Mesendoderm (in vitro differentiated cells): ENCODE measurements at regions not wholly inside any gene's neighbourhood (a gene's known extent, or its start where the extent isn't known, plus 50 kb on each side); places are given as distances from the start of the nearest gene placed in this dataset.

Experiments
- DNase-seq: peaks from one replicate; pipeline ENCODE4 v3.0.0; 2013
- H2AK5ac ChIP-seq: 2 replicates; pipeline ENCODE4 v1.6.1; 2013; ENCODE audit warnings: low read length, inconsistent platforms
- H2BK120ac ChIP-seq: 2 replicates; pipeline ENCODE4 v1.6.1; 2013; ENCODE audit warnings: low read depth, mild to moderate bottlenecking, low read length, moderate library complexity, mixed read lengths
- H2BK15ac ChIP-seq: replicated peaks from 2 replicates; pipeline ENCODE4 v1.6.1; 2013; ENCODE audit warnings: low read depth, mild to moderate bottlenecking, moderate library complexity
- H2BK5ac ChIP-seq: 2 replicates; pipeline ENCODE4 v1.6.1; 2013; ENCODE audit warnings: low read length, inconsistent platforms
- H3K18ac ChIP-seq: 2 replicates; pipeline ENCODE4 v1.6.1; 2013; ENCODE audit warnings: mild to moderate bottlenecking, low read length, mixed read lengths
- H3K23ac ChIP-seq: one replicate; pipeline ENCODE4 v1.6.1; 2013; ENCODE audit warnings: low read length
- H3K27ac ChIP-seq: 2 replicates; pipeline ENCODE4 v1.5.1; 2013; ENCODE audit warnings: low read depth, mild to moderate bottlenecking, inconsistent platforms, low read length, moderate library complexity
- H3K27me3 ChIP-seq: 2 replicates; pipeline ENCODE4 v1.6.1; 2013; ENCODE audit warnings: low read length, control low read depth, mild to moderate bottlenecking, inconsistent platforms; ENCODE audit not compliant: insufficient read depth, poor library complexity
- H3K36me3 ChIP-seq: 2 replicates; pipeline ENCODE4 v1.6.1; 2013; ENCODE audit warnings: low read length, inconsistent platforms; ENCODE audit not compliant: control insufficient read depth, insufficient read depth
- H3K4ac ChIP-seq: one replicate; pipeline ENCODE4 v1.6.1; 2013; ENCODE audit warnings: low read depth, mild to moderate bottlenecking, low read length, moderate library complexity
- H3K4me1 ChIP-seq: 2 replicates; pipeline ENCODE4 v1.6.1; 2013; ENCODE audit warnings: low read depth, low read length, inconsistent platforms; ENCODE audit not compliant: control insufficient read depth
- H3K4me2 ChIP-seq: 2 replicates; pipeline ENCODE4 v1.6.1; 2013; ENCODE audit warnings: low read length
- H3K4me3 ChIP-seq: 2 replicates; pipeline ENCODE4 v1.5.1; 2013; ENCODE audit warnings: mild to moderate bottlenecking, low read length
- H3K56ac ChIP-seq: one replicate; pipeline ENCODE4 v1.6.1; 2013; ENCODE audit warnings: low read length
- H3K79me1 ChIP-seq: 2 replicates; pipeline ENCODE4 v1.6.1; 2013; ENCODE audit warnings: low read length, inconsistent platforms
- H3K79me2 ChIP-seq: 2 replicates; pipeline ENCODE4 v1.6.1; 2013; ENCODE audit warnings: mild to moderate bottlenecking, low read length; ENCODE audit not compliant: control insufficient read depth, insufficient read depth
- H3K9ac ChIP-seq: 2 replicates; pipeline ENCODE4 v1.6.1; 2013; ENCODE audit warnings: low read length, inconsistent platforms
- H4K5ac ChIP-seq: one replicate; pipeline ENCODE4 v1.6.1; 2013; ENCODE audit warnings: low read length
- H4K8ac ChIP-seq: one replicate; pipeline ENCODE4 v1.6.1; 2013; ENCODE audit warnings: low read depth, mild to moderate bottlenecking, control low read depth, low read length, moderate library complexity
- WGBS: extraction: QIAGEN DNeasy Blood & Tissue Kit; methylation state at CpG from one replicate; pipeline ENCODE4 v1.1.7; 2013; ENCODE audit warnings: low lambda C conversion rate, missing lambda C conversion rate; ENCODE audit not compliant: insufficient coverage; ENCODE audit errors: extremely low coverage; 5-methylcytosine and 5-hydroxymethylcytosine counted together

GRCh38 chr3:24945563-24945962 lies 450.9 kb upstream of the THRB start:
- no CpG with 5 or more reads among the region's 2 CpGs for WGBS
- no peak overlapping the region for H3K4me2 ChIP-seq
- H3K79me1 ChIP-seq: no peaks in the 10 kb centered on the region
- no peak overlapping the region for H3K27ac ChIP-seq
- H3K79me2 ChIP-seq: no peaks in the 10 kb centered on the region
- H3K9ac ChIP-seq: no peak overlapping the region
- no peak overlapping the region for H2BK15ac ChIP-seq
- no peaks in the 10 kb centered on the region for H3K4me1 ChIP-seq
- no peak overlapping the region for H3K56ac ChIP-seq
- H2AK5ac ChIP-seq: no peak overlapping the region
- H3K23ac ChIP-seq: no peak overlapping the region
- H2BK5ac ChIP-seq: no peak overlapping the region
- H3K36me3 ChIP-seq: no peaks in the 10 kb centered on the region
- no peak overlapping the region for H4K5ac ChIP-seq
- H2BK120ac ChIP-seq: no peak overlapping the region
- no peak overlapping the region for H4K8ac ChIP-seq
- H3K4me3 ChIP-seq: no peak overlapping the region
- peaks cover 3% of the 10 kb centered on the region for H3K27me3 ChIP-seq
- no peak for DNase-seq
- H3K18ac ChIP-seq: no peak overlapping the region
- no peak overlapping the region for H3K4ac ChIP-seq

- H3K56ac ChIP-seq: no peak overlapping the region
- no peak overlapping the region for H3K27ac ChIP-seq
- no peak overlapping the region for H2BK15ac ChIP-seq
- no peak overlapping the region for H3K9ac ChIP-seq
- no CpG with 5 or more reads among the region's 4 CpGs for WGBS
- H3K79me1 ChIP-seq: no peaks in the 10 kb centered on the region
- no peak for DNase-seq
- no peaks in the 10 kb centered on the region for H3K36me3 ChIP-seq
- H3K4me1 ChIP-seq: no peaks in the 10 kb centered on the region
- H3K4me3 ChIP-seq: no peak overlapping the region
- peaks cover 3% of the 10 kb centered on the region for H3K27me3 ChIP-seq
- H4K8ac ChIP-seq: no peak overlapping the region
- no peak overlapping the region for H3K23ac ChIP-seq
- no peak overlapping the region for H3K18ac ChIP-seq
- H3K79me2 ChIP-seq: no peaks in the 10 kb centered on the region
- no peak overlapping the region for H2BK5ac ChIP-seq
- no peak overlapping the region for H2BK120ac ChIP-seq
- H4K5ac ChIP-seq: no peak overlapping the region
- H3K4ac ChIP-seq: no peak overlapping the region
- no peak overlapping the region for H3K4me2 ChIP-seq
- no peak overlapping the region for H2AK5ac ChIP-seq
Measured at GRCh38 chr3:24947103-24947502, 452.5 kb upstream of the THRB start.

GRCh38 chr3:24951180-24951579 lies 456.5 kb upstream of the THRB start:
- H3K79me1 ChIP-seq: no peaks in the 10 kb centered on the region
- no peak overlapping the region for H3K56ac ChIP-seq
- no peak overlapping the region for H2BK120ac ChIP-seq
- no peak overlapping the region for H3K4me3 ChIP-seq
- H3K79me2 ChIP-seq: no peaks in the 10 kb centered on the region
- H4K8ac ChIP-seq: no peak overlapping the region
- H2BK5ac ChIP-seq: no peak overlapping the region
- no peak overlapping the region for H3K27ac ChIP-seq
- no peaks in the 10 kb centered on the region for H3K4me1 ChIP-seq
- peaks cover 15% of the 10 kb centered on the region for H3K27me3 ChIP-seq
- no peaks in the 10 kb centered on the region for H3K36me3 ChIP-seq
- no peak overlapping the region for H3K4me2 ChIP-seq
- no peak overlapping the region for H3K4ac ChIP-seq
- no peak overlapping the region for H4K5ac ChIP-seq
- DNase-seq: no peak
- no peak overlapping the region for H3K18ac ChIP-seq
- no peak overlapping the region for H2BK15ac ChIP-seq
- no peak overlapping the region for H3K9ac ChIP-seq
- WGBS: no CpG with 5 or more reads among the region's 4 CpGs
- no peak overlapping the region for H3K23ac ChIP-seq
- no peak overlapping the region for H2AK5ac ChIP-seq

GRCh38 chr3:24952388-24952787 lies 457.7 kb upstream of the THRB start:
- no peaks in the 10 kb centered on the region for H3K79me1 ChIP-seq
- H3K27me3 ChIP-seq: peaks cover 20% of the 10 kb centered on the region
- no peak overlapping the region for H3K4me2 ChIP-seq
- H3K36me3 ChIP-seq: no peaks in the 10 kb centered on the region
- DNase-seq: peak; percentile 42
- H3K27ac ChIP-seq: no peak overlapping the region
- H3K79me2 ChIP-seq: no peaks in the 10 kb centered on the region
- H3K56ac ChIP-seq: no peak overlapping the region
- H2AK5ac ChIP-seq: no peak overlapping the region
- H2BK5ac ChIP-seq: no peak overlapping the region
- H2BK15ac ChIP-seq: no peak overlapping the region
- H4K5ac ChIP-seq: no peak overlapping the region
- no peak overlapping the region for H2BK120ac ChIP-seq
- H3K4ac ChIP-seq: no peak overlapping the region
- H3K23ac ChIP-seq: no peak overlapping the region
- H3K18ac ChIP-seq: no peak overlapping the region
- no CpG with 5 or more reads among the region's 6 CpGs for WGBS
- H3K4me1 ChIP-seq: no peaks in the 10 kb centered on the region
- H3K9ac ChIP-seq: no peak overlapping the region
- H3K4me3 ChIP-seq: no peak overlapping the region
- no peak overlapping the region for H4K8ac ChIP-seq

GRCh38 chr3:24953060-24953771 lies 458.6 kb upstream of the THRB start:
- Histone ChIP-seq H2AK5ac (no peak overlapping the region), H3K27ac (no peak overlapping the region), H2BK15ac (no peak overlapping the region), H3K36me3 (no peaks in the 10 kb centered on the region), H3K4me3 (no peak overlapping the region), H3K9ac (no peak overlapping the region), H4K5ac (no peak overlapping the region), H3K4ac (no peak overlapping the region), H3K79me1 (no peaks in the 10 kb centered on the region), H4K8ac (no peak overlapping the region), H3K79me2 (no peaks in the 10 kb centered on the region), H3K4me2 (no peak overlapping the region), H3K56ac (no peak overlapping the region), H3K18ac (no peak overlapping the region), H3K4me1 (no peaks in the 10 kb centered on the region), H2BK120ac (no peak overlapping the region), H2BK5ac (no peak overlapping the region), H3K23ac (no peak overlapping the region), H3K27me3 (peaks cover 20% of the 10 kb centered on the region)
- peak; percentile 22 for DNase-seq
- WGBS: no CpG with 5 or more reads among the region's 5 CpGs

GRCh38 chr3:24956613-24957012 lies 462.0 kb upstream of the THRB start:
- Histone ChIP-seq H3K23ac (no peak overlapping the region), H3K27ac (no peak overlapping the region), H3K27me3 (peaks cover 20% of the 10 kb centered on the region), H3K4me2 (no peak overlapping the region), H3K56ac (no peak overlapping the region), H3K9ac (no peak overlapping the region), H3K4me1 (no peaks in the 10 kb centered on the region), H4K5ac (no peak overlapping the region), H3K4me3 (no peak overlapping the region), H3K79me2 (no peaks in the 10 kb centered on the region), H3K4ac (no peak overlapping the region), H2BK15ac (no peak overlapping the region), H2BK5ac (no peak overlapping the region), H3K18ac (no peak overlapping the region), H4K8ac (no peak overlapping the region), H2AK5ac (no peak overlapping the region), H3K36me3 (no peaks in the 10 kb centered on the region), H2BK120ac (no peak overlapping the region), H3K79me1 (no peaks in the 10 kb centered on the region)
- no peak for DNase-seq
- WGBS: no CpG with 5 or more reads among the region's 4 CpGs
